ENCODE measurements at regions not wholly inside any gene's neighbourhood (a gene's known extent, or its start where the extent isn't known, plus 50 kb on each side); places are given as distances from the start of the nearest gene placed in this dataset.

DNA sequence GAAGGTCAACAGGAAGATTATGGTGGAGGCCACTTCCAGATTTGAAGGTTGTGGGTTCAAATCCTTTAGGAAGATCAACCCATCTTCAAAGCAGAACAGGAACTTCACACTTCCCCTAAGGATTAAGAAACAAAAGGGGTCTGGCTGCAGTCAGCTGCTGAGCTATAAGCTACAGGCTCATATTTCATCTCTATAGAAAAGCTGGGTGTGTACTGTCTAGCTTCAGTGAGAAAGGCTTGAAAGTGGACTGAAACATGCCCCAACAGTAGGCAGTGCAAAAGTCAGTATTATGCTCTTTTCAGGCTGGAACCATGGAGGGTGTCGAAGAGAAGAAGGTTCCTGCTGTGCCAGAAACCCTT, 60.1 kb upstream of the SPDEF start:
- TF ChIP-seq, protein P1, sequence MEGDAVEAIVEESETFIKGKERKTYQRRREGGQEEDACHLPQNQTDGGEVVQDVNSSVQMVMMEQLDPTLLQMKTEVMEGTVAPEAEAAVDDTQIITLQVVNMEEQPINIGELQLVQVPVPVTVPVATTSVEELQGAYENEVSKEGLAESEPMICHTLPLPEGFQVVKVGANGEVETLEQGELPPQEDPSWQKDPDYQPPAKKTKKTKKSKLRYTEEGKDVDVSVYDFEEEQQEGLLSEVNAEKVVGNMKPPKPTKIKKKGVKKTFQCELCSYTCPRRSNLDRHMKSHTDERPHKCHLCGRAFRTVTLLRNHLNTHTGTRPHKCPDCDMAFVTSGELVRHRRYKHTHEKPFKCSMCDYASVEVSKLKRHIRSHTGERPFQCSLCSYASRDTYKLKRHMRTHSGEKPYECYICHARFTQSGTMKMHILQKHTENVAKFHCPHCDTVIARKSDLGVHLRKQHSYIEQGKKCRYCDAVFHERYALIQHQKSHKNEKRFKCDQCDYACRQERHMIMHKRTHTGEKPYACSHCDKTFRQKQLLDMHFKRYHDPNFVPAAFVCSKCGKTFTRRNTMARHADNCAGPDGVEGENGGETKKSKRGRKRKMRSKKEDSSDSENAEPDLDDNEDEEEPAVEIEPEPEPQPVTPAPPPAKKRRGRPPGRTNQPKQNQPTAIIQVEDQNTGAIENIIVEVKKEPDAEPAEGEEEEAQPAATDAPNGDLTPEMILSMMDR (IDR thresholded peaks at IDR 0.05): no peak
- TF ChIP-seq EP300 (IDR thresholded peaks at IDR 0.05): no peak

Measured in upper lobe of left lung (tissue), 4 donors.